GM23248 (cell line): ENCODE measurements at regions not wholly inside any gene's neighbourhood (a gene's known extent, or its start where the extent isn't known, plus 50 kb on each side); places are given as distances from the start of the nearest gene placed in this dataset.

Source experiments
- EZH2 ChIP-seq: fragments of 200-600 bp; sonication (generic); IDR thresholded peaks from 2 replicates; pipeline ENCODE4 v1.6.1; 2018; ENCODE audit warnings: antibody characterized with exemption, mild to moderate bottlenecking; ENCODE audit not compliant: insufficient read depth, poor library complexity, severe bottlenecking
- EZH2phosphoT487 ChIP-seq: fragments of 200-600 bp; sonication (generic); IDR thresholded peaks from 2 replicates; pipeline ENCODE4 v1.6.1; 2018; ENCODE audit warnings: antibody characterized with exemption, moderate library complexity, mild to moderate bottlenecking, low read depth; ENCODE audit not compliant: insufficient read depth

- TF ChIP-seq EZH2, result no peak
- TF ChIP-seq EZH2phosphoT487, result no peak
These were observed 171.2 kb downstream of the C1D start for GRCh38 chr2:67891642-67892041.
